ENCODE measurements at regions not wholly inside any gene's neighbourhood (a gene's known extent, or its start where the extent isn't known, plus 50 kb on each side); places are given as distances from the start of the nearest gene placed in this dataset.
"Not testable (repeated sequence)": the region's sequence is repeated elsewhere in the genome, so short reads cannot be mapped to it uniquely, and the experiment has no call there.

GRCh38 chr4:178196751-178197374, 754.6 kb upstream of the AGA start:
- DNase-seq = no peak

GRCh38 chr4:178198691-178199090, 756.5 kb upstream of the AGA start:
- DNase-seq = no peak

GRCh38 chr4:178202422-178202821, 760.2 kb upstream of the AGA start:
- no peak for DNase-seq

GRCh38 chr4:178205826-178206225, 763.6 kb upstream of the AGA start:
- DNase-seq = no peak

GRCh38 chr4:178215309-178215708, 773.1 kb upstream of the AGA start:
- DNase-seq = no peak

GRCh38 chr4:178215763-178216162, 773.5 kb upstream of the AGA start:
- DNase-seq = no peak

- not testable (repeated sequence) for DNase-seq
These were observed 784.2 kb upstream of the AGA start for GRCh38 chr4:178226421-178226820.

- DNase-seq = no peak
These were observed 791.7 kb upstream of the AGA start for GRCh38 chr4:178233906-178234305.

GRCh38 chr4:178240891-178241290, 798.7 kb upstream of the AGA start:
- no peak for DNase-seq

GRCh38 chr4:178241601-178242118, 799.4 kb upstream of the AGA start:
- no peak for DNase-seq

- DNase-seq = no peak
These were observed 800.4 kb upstream of the AGA start for GRCh38 chr4:178242655-178243054.

GRCh38 chr4:178244785-178245184, 802.5 kb upstream of the AGA start:
- no peak for DNase-seq

GRCh38 chr4:178255172-178255571, 812.9 kb upstream of the AGA start:
- no peak for DNase-seq

- no peak for DNase-seq
These were observed 816.4 kb upstream of the AGA start for GRCh38 chr4:178258603-178259002.

- no peak for DNase-seq
These were observed 817.3 kb upstream of the AGA start for GRCh38 chr4:178259566-178259965.

- DNase-seq = no peak
These were observed 821.8 kb upstream of the AGA start for GRCh38 chr4:178264001-178264400.

- no peak for DNase-seq
These were observed 829.1 kb upstream of the AGA start for GRCh38 chr4:178271386-178271785.

- no peak for DNase-seq
These were observed 830.9 kb upstream of the AGA start for GRCh38 chr4:178273168-178273567.

- DNase-seq = no peak
These were observed 833.6 kb upstream of the AGA start for GRCh38 chr4:178275671-178276360.

- no peak for DNase-seq
These were observed 838.1 kb upstream of the AGA start for GRCh38 chr4:178280362-178280761.

- DNase-seq = no peak
These were observed 846.2 kb upstream of the AGA start for GRCh38 chr4:178288462-178288861.

- no peak for DNase-seq
These were observed 851.4 kb upstream of the AGA start for GRCh38 chr4:178293601-178294000.

GRCh38 chr4:178296669-178297068, 854.4 kb upstream of the AGA start:
- no peak for DNase-seq

GRCh38 chr4:178306565-178306964, 864.3 kb upstream of the AGA start:
- no peak for DNase-seq

- DNase-seq = no peak
These were observed 867.7 kb upstream of the AGA start for GRCh38 chr4:178309890-178310289.
